IPS-20b (cell line): ENCODE measurements at regions not wholly inside any gene's neighbourhood (a gene's known extent, or its start where the extent isn't known, plus 50 kb on each side); places are given as distances from the start of the nearest gene placed in this dataset.

Experiments
- H3K27ac ChIP-seq: one replicate; pipeline ENCODE4 v1.5.1; 2013; ENCODE audit warnings: low read length
- H3K27me3 ChIP-seq: 2 replicates; pipeline ENCODE4 v1.6.1; 2013; ENCODE audit warnings: mild to moderate bottlenecking, low read length, inconsistent platforms; ENCODE audit not compliant: insufficient read depth
- H3K36me3 ChIP-seq: 2 replicates; pipeline ENCODE4 v1.6.1; 2013; ENCODE audit warnings: low read depth, mild to moderate bottlenecking, inconsistent platforms, low read length, moderate library complexity; ENCODE audit not compliant: insufficient read depth
- H3K4me1 ChIP-seq: 2 replicates; pipeline ENCODE4 v1.6.1; 2013; ENCODE audit warnings: mild to moderate bottlenecking, control low read depth, inconsistent platforms, low read length, moderate library complexity; ENCODE audit not compliant: insufficient read depth
- H3K4me3 ChIP-seq: 2 replicates; pipeline ENCODE4 v1.5.1; 2013; ENCODE audit warnings: mild to moderate bottlenecking, low read length, inconsistent platforms
- H3K9ac ChIP-seq: 2 replicates; pipeline ENCODE4 v1.6.1; 2013; ENCODE audit warnings: low read depth, mild to moderate bottlenecking, inconsistent platforms, low read length, moderate library complexity
- H3K9me3 ChIP-seq: 2 replicates; pipeline ENCODE4 v1.6.1; 2013; ENCODE audit warnings: mild to moderate bottlenecking, low read depth, low read length, inconsistent platforms; ENCODE audit not compliant: insufficient read depth

- H3K36me3 ChIP-seq = no peaks in the 10 kb centered on the region
- H3K4me3 ChIP-seq = no peak overlapping the region
- H3K9ac ChIP-seq = no peak overlapping the region
- no peaks in the 10 kb centered on the region for H3K9me3 ChIP-seq
- no peak overlapping the region for H3K27ac ChIP-seq
- no peaks in the 10 kb centered on the region for H3K4me1 ChIP-seq
- no peaks in the 10 kb centered on the region for H3K27me3 ChIP-seq
Observed at GRCh38 chr2:4898706-4899105, 793.5 kb upstream of the SOX11 start.

GRCh38 chr2:4900242-4900641, 791.9 kb upstream of the SOX11 start:
- Histone ChIP-seq H3K4me3 (no peak overlapping the region), H3K27ac (no peak overlapping the region), H3K36me3 (no peaks in the 10 kb centered on the region), H3K27me3 (no peaks in the 10 kb centered on the region), H3K4me1 (no peaks in the 10 kb centered on the region), H3K9ac (no peak overlapping the region), H3K9me3 (no peaks in the 10 kb centered on the region)

GRCh38 chr2:4900861-4901770, 791.1 kb upstream of the SOX11 start:
- Histone ChIP-seq H3K4me3 (no peak overlapping the region), H3K9ac (no peak overlapping the region), H3K27ac (no peak overlapping the region), H3K9me3 (no peaks in the 10 kb centered on the region), H3K27me3 (no peaks in the 10 kb centered on the region), H3K4me1 (no peaks in the 10 kb centered on the region), H3K36me3 (no peaks in the 10 kb centered on the region)

- Histone ChIP-seq H3K36me3 (no peaks in the 10 kb centered on the region), H3K9me3 (no peaks in the 10 kb centered on the region), H3K27me3 (no peaks in the 10 kb centered on the region), H3K4me3 (no peak overlapping the region), H3K27ac (no peak overlapping the region), H3K4me1 (no peaks in the 10 kb centered on the region), H3K9ac (no peak overlapping the region)
Observed at GRCh38 chr2:4903656-4904348, 788.4 kb upstream of the SOX11 start.

GRCh38 chr2:4908461-4908860, 783.7 kb upstream of the SOX11 start:
- Histone ChIP-seq H3K27me3 (no peaks in the 10 kb centered on the region), H3K4me3 (no peak overlapping the region), H3K9me3 (no peaks in the 10 kb centered on the region), H3K4me1 (no peaks in the 10 kb centered on the region), H3K27ac (no peak overlapping the region), H3K36me3 (no peaks in the 10 kb centered on the region), H3K9ac (no peak overlapping the region)

GRCh38 chr2:4909346-4910009, 782.7 kb upstream of the SOX11 start:
- H3K36me3 ChIP-seq = no peaks in the 10 kb centered on the region
- no peak overlapping the region for H3K9ac ChIP-seq
- H3K4me3 ChIP-seq = no peak overlapping the region
- no peak overlapping the region for H3K27ac ChIP-seq
- no peaks in the 10 kb centered on the region for H3K4me1 ChIP-seq
- no peaks in the 10 kb centered on the region for H3K9me3 ChIP-seq
- no peaks in the 10 kb centered on the region for H3K27me3 ChIP-seq

- no peak overlapping the region for H3K9ac ChIP-seq
- H3K9me3 ChIP-seq = no peaks in the 10 kb centered on the region
- H3K27me3 ChIP-seq = no peaks in the 10 kb centered on the region
- H3K4me3 ChIP-seq = no peak overlapping the region
- H3K4me1 ChIP-seq = no peaks in the 10 kb centered on the region
- H3K36me3 ChIP-seq = no peaks in the 10 kb centered on the region
- H3K27ac ChIP-seq = no peak overlapping the region
Observed at GRCh38 chr2:4914036-4914435, 778.1 kb upstream of the SOX11 start.

GRCh38 chr2:4914551-4914950, 777.6 kb upstream of the SOX11 start:
- H3K27me3 ChIP-seq = no peaks in the 10 kb centered on the region
- H3K36me3 ChIP-seq = no peaks in the 10 kb centered on the region
- H3K4me1 ChIP-seq = no peaks in the 10 kb centered on the region
- no peak overlapping the region for H3K27ac ChIP-seq
- no peak overlapping the region for H3K4me3 ChIP-seq
- no peak overlapping the region for H3K9ac ChIP-seq
- H3K9me3 ChIP-seq = no peaks in the 10 kb centered on the region

GRCh38 chr2:4915357-4915756, 776.8 kb upstream of the SOX11 start:
- Histone ChIP-seq H3K36me3 (no peaks in the 10 kb centered on the region), H3K9me3 (no peaks in the 10 kb centered on the region), H3K9ac (no peak overlapping the region), H3K27me3 (no peaks in the 10 kb centered on the region), H3K4me3 (no peak overlapping the region), H3K27ac (no peak overlapping the region), H3K4me1 (no peaks in the 10 kb centered on the region)

- H3K36me3 ChIP-seq = no peaks in the 10 kb centered on the region
- no peaks in the 10 kb centered on the region for H3K9me3 ChIP-seq
- no peak overlapping the region for H3K9ac ChIP-seq
- no peak overlapping the region for H3K4me3 ChIP-seq
- no peaks in the 10 kb centered on the region for H3K27me3 ChIP-seq
- H3K27ac ChIP-seq = no peak overlapping the region
- no peaks in the 10 kb centered on the region for H3K4me1 ChIP-seq
Observed at GRCh38 chr2:4916094-4916493, 776.1 kb upstream of the SOX11 start.

- no peaks in the 10 kb centered on the region for H3K36me3 ChIP-seq
- H3K27ac ChIP-seq = no peak overlapping the region
- no peak overlapping the region for H3K4me3 ChIP-seq
- H3K27me3 ChIP-seq = no peaks in the 10 kb centered on the region
- H3K9ac ChIP-seq = no peak overlapping the region
- peaks cover 4% of the 10 kb centered on the region; the same call in 1 of the 2 replicates for H3K9me3 ChIP-seq
- no peaks in the 10 kb centered on the region for H3K4me1 ChIP-seq
Observed at GRCh38 chr2:4930704-4931103, 761.5 kb upstream of the SOX11 start.
